Activated naive CD8-positive, alpha-beta T cell treated with anti-CD3 and anti-CD28 coated beads, Interleukin-2, amount 50 U/mL, for 24 hours (primary cell): ENCODE measurements at regions not wholly inside any gene's neighbourhood (a gene's known extent, or its start where the extent isn't known, plus 50 kb on each side); places are given as distances from the start of the nearest gene placed in this dataset.

ENCODE experiments used
- ATAC-seq: fragments of 150-1000 bp; cut with Tn5 transposase; one replicate; pipeline ENCODE4 v1.10.0; 2021
- DNase-seq: peaks from one replicate; pipeline ENCODE4 v3.0.0; 2021
- H3K27ac Mint-ChIP-seq: one replicate; pipeline ENCODE4 v1.8.0; 2021; ENCODE audit warnings: mild to moderate bottlenecking, mixed read lengths
- H3K27me3 Mint-ChIP-seq: one replicate; pipeline ENCODE4 v1.8.0; 2021; ENCODE audit warnings: mixed read lengths
- H3K36me3 Mint-ChIP-seq: one replicate; pipeline ENCODE4 v1.8.0; 2021; ENCODE audit warnings: low read depth, mixed read lengths
- H3K4me1 Mint-ChIP-seq: one replicate; pipeline ENCODE4 v1.8.0; 2021; ENCODE audit warnings: mixed read lengths
- H3K4me3 Mint-ChIP-seq: one replicate; pipeline ENCODE4 v1.8.0; 2021; ENCODE audit warnings: mild to moderate bottlenecking, moderate library complexity, mixed read lengths
- H3K9me3 Mint-ChIP-seq: one replicate; pipeline ENCODE4 v1.8.0; 2021; ENCODE audit warnings: mixed read lengths

- no peak for ATAC-seq
- no peaks in the 10 kb centered on the region for H3K27me3 Mint-ChIP-seq
- no peak overlapping the region for H3K4me3 Mint-ChIP-seq
- H3K36me3 Mint-ChIP-seq, result peaks cover 4% of the 10 kb centered on the region
- H3K27ac Mint-ChIP-seq, result no peak overlapping the region
- no peak for DNase-seq
- H3K9me3 Mint-ChIP-seq, result no peaks in the 10 kb centered on the region
- H3K4me1 Mint-ChIP-seq, result peaks cover 2% of the 10 kb centered on the region
Measured at GRCh38 chr2:10211844-10212422, 89.4 kb downstream of the RRM2 start.

- Mint-ChIP-seq H3K9me3 (no peaks in the 10 kb centered on the region), H3K4me1 (peaks cover 2% of the 10 kb centered on the region), H3K4me3 (no peak overlapping the region), H3K27ac (no peak overlapping the region), H3K36me3 (peaks cover 4% of the 10 kb centered on the region), H3K27me3 (no peaks in the 10 kb centered on the region)
- no peak for DNase-seq
- ATAC-seq, result no peak
Measured at GRCh38 chr2:10212827-10213226, 89.9 kb upstream of the HPCAL1 start.

- Mint-ChIP-seq H3K9me3 (no peaks in the 10 kb centered on the region), H3K4me1 (peaks cover 2% of the 10 kb centered on the region), H3K27ac (no peak overlapping the region), H3K27me3 (no peaks in the 10 kb centered on the region), H3K36me3 (peaks cover 4% of the 10 kb centered on the region), H3K4me3 (no peak overlapping the region)
- ATAC-seq, result no peak
- DNase-seq, result no peak
Measured at GRCh38 chr2:10214179-10214578, 88.5 kb upstream of the HPCAL1 start.

DNA sequence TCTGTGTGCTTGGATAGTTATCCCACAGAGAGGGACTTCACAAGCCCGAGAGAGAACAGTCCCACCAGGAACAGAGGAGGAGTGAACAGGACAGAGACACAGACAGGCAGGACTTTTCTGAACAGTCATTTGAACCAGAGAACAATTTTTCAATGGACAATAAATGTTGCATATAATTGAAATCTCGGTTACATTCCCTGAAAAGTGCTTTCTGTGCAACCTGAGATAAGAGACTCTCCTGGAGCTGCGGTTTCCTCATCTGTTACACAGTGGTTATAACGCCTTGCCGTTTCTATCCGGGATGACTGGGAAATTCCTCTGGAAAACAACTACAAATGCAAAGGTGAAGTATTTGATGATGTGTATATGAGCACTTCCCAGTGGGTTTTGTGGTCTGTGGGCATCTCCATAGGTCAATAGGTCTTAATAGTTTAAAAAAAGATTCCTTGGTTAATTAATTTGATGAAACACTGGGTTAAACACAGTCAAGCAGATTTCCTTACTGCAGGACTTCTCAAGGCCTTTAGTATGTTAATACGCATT is 87.2 kb upstream of the HPCAL1 start:
- ATAC-seq (no peak), DNase-seq (no peak)
- Mint-ChIP-seq H3K27ac (no peak overlapping the region), H3K4me1 (peaks cover 2% of the 10 kb centered on the region), H3K4me3 (no peak overlapping the region), H3K9me3 (no peaks in the 10 kb centered on the region), H3K27me3 (no peaks in the 10 kb centered on the region), H3K36me3 (peaks cover 4% of the 10 kb centered on the region)

- no peak overlapping the region for H3K27ac Mint-ChIP-seq
- no peak for DNase-seq
- H3K9me3 Mint-ChIP-seq, result no peaks in the 10 kb centered on the region
- ATAC-seq, result peak; percentile 23
- no peak overlapping the region for H3K4me3 Mint-ChIP-seq
- no peaks in the 10 kb centered on the region for H3K36me3 Mint-ChIP-seq
- H3K4me1 Mint-ChIP-seq, result peaks cover 2% of the 10 kb centered on the region
- no peaks in the 10 kb centered on the region for H3K27me3 Mint-ChIP-seq
Measured at GRCh38 chr2:10216677-10217488, 85.8 kb upstream of the HPCAL1 start.

DNA sequence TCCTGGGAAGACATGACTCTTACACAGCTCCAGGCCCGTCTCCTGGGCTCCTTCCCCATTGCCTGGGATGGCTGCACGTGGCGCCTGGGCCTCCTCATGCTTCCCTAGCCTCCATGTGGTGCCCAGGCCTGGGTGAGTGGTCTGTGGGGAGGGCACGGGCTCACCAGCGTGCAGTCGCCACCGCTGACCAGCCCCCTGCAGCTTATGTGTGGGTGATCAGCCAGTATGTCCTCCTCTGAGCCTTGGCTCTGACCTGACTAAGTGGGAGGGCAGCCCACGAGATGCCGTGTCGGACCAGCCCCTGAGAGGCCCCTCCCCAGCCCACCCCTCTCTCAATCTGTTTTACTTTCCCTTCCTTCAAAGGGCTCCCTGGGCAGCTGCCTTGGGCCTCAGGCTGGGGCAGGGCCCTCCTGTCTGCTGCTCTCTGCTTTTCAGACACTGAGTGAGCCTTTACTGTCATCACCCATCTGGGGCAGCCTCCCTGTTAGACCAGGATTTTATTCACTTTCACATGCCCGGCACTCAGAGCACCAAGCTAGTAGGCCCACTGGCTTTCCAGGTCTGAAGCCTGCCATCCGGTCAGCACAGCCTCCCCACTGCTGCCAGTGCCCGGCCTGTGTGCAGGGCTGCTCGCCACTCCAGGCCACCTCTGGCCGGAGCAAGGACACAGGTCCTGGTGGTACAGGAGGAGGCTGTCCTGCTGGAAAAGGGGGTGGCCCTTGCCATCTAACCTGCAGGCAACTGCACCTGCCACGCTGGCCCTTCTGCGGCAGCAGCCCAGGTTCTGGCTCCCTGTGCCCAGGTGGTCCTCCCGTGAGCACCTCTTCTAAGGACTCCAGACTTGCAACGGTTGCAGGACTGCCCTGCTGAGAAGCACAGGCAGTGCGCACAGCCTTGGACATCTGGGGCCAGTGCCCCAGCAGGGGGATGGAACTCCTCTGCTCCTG is 84.9 kb upstream of the HPCAL1 start:
- Mint-ChIP-seq H3K4me3 (no peak overlapping the region), H3K27ac (no peak overlapping the region), H3K27me3 (no peaks in the 10 kb centered on the region), H3K36me3 (no peaks in the 10 kb centered on the region), H3K9me3 (no peaks in the 10 kb centered on the region), H3K4me1 (peaks cover 2% of the 10 kb centered on the region)
- no peak for DNase-seq
- peak; percentile 9 for ATAC-seq

DNA sequence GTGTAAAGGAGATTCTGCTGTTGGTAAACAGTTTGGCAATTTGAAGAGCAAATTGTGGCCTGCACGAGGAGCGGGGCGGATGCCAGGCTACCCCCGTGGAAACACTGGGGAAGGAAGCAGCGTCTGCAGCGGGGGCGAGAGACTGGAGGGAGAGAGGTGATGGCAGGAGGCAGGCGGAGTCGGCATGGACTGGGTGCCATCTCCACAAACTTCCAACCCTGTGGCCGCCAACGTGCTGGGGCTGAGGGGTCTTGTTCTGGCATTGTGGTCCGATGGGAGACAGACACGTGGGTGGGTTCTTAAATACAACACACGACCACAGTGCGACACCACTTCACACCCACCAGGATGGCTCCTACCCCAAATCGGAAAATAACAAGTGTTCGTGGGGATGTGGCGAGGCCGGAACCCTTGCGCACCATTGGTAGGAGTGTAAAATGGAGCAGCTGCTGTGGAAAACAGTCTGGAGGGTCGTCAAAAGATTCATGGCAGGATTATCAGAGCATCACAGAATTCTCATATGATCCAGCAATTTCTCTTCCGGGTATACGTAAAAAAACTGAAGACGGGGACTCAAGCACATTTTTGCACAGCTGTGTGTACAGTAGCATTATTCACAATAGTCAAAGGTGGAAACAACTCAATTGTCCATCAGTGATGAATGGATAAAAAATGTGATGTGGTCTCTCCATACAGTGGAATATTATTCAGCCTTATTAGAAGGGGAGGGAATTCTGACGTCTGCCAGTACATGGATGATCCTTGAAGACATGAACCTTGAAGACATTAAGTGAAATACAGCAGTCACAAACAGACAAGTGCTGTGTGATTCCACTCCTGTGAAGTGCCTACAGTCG is 82.4 kb upstream of the HPCAL1 start:
- Mint-ChIP-seq H3K27ac (no peak overlapping the region), H3K9me3 (no peaks in the 10 kb centered on the region), H3K4me1 (peaks cover 4% of the 10 kb centered on the region), H3K27me3 (no peaks in the 10 kb centered on the region), H3K4me3 (no peak overlapping the region), H3K36me3 (no peaks in the 10 kb centered on the region)
- DNase-seq (no peak), ATAC-seq (no peak)

DNA sequence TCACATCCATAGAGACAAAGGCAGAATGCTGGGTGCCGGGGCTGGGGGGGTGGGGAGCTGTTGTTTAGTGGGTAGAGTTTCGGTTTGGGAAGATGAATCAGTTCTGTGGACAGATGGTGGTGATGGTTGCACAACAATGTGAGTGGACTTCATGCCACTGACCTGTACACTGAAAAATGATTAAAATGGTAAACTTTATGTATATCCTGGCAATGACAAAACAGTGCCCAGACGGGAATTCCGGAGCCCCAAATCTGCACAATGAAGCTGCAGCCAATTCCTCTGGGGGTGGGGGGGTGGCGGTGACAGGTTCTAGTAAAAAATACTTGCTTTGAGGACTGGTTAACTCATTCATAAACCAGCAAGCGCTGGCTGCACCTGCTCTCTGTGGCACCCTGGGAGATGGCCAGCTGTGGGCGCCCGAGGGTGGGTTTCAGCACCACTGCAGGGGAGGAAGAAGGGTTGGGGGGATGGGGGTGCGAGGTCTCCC is 81.8 kb upstream of the HPCAL1 start:
- no peaks in the 10 kb centered on the region for H3K27me3 Mint-ChIP-seq
- no peak overlapping the region for H3K27ac Mint-ChIP-seq
- DNase-seq (no peak), ATAC-seq (no peak)
- peaks cover 4% of the 10 kb centered on the region for H3K4me1 Mint-ChIP-seq
- H3K36me3 Mint-ChIP-seq, result no peaks in the 10 kb centered on the region
- no peaks in the 10 kb centered on the region for H3K9me3 Mint-ChIP-seq
- H3K4me3 Mint-ChIP-seq, result no peak overlapping the region

DNA sequence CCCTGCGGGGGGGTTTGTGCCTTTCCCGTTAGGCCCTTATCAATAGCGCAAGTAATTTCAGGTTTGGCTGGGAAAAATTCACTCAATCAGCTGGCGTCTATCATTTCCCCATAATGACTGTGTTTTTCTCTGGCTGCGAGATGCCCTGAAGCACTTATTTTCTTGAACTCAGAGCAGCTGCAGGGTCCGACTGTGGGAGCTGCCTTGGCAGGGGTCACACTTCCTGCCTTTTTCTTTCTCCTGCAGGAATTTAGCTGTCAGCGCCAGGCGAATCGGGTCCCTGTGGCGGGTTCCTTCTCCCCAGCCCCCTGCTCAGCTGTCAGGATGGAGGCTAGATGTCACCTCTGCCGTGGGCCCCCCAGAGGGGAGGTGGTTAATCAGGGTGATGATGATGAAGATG is 81.3 kb upstream of the HPCAL1 start:
- Mint-ChIP-seq H3K36me3 (no peaks in the 10 kb centered on the region), H3K27me3 (no peaks in the 10 kb centered on the region), H3K27ac (no peak overlapping the region), H3K9me3 (no peaks in the 10 kb centered on the region), H3K4me1 (peaks cover 4% of the 10 kb centered on the region), H3K4me3 (no peak overlapping the region)
- DNase-seq (no peak), ATAC-seq (no peak)

- Mint-ChIP-seq H3K27me3 (no peaks in the 10 kb centered on the region), H3K4me3 (no peak overlapping the region), H3K36me3 (no peaks in the 10 kb centered on the region), H3K9me3 (no peaks in the 10 kb centered on the region), H3K27ac (no peak overlapping the region), H3K4me1 (peaks cover 2% of the 10 kb centered on the region)
- no peak for DNase-seq
- ATAC-seq, result no peak
Measured at GRCh38 chr2:10221976-10222870, 80.5 kb upstream of the HPCAL1 start.

GRCh38 chr2:10223471-10223870 is 79.2 kb upstream of the HPCAL1 start:
- DNase-seq, result no peak
- Mint-ChIP-seq H3K9me3 (no peaks in the 10 kb centered on the region), H3K4me3 (no peak overlapping the region), H3K36me3 (no peaks in the 10 kb centered on the region), H3K4me1 (peaks cover 2% of the 10 kb centered on the region), H3K27me3 (peaks cover 3% of the 10 kb centered on the region), H3K27ac (no peak overlapping the region)
- no peak for ATAC-seq

- DNase-seq (no peak), ATAC-seq (no peak)
- Mint-ChIP-seq H3K4me1 (peaks cover 2% of the 10 kb centered on the region), H3K9me3 (no peaks in the 10 kb centered on the region), H3K4me3 (no peak overlapping the region), H3K27ac (no peak overlapping the region), H3K36me3 (no peaks in the 10 kb centered on the region), H3K27me3 (peaks cover 3% of the 10 kb centered on the region)
Measured at GRCh38 chr2:10223932-10224720, 78.6 kb upstream of the HPCAL1 start.
